MM.1S (cell line): ENCODE measurements at regions not wholly inside any gene's neighbourhood (a gene's known extent, or its start where the extent isn't known, plus 50 kb on each side); places are given as distances from the start of the nearest gene placed in this dataset.

Experiments used
- CTCF ChIP-seq: fragments of 300-600 bp; sonication (generic); IDR thresholded peaks from 2 replicates; pipeline ENCODE4 v1.5.1; 2016; ENCODE audit warnings: antibody characterized with exemption, low read length, mixed read lengths
- EZH2 ChIP-seq: fragments of 300-600 bp; sonication (generic); optimal IDR thresholded peaks from 2 replicates; pipeline ENCODE3; 2017; ENCODE audit warnings: low read depth, mild to moderate bottlenecking, antibody characterized with exemption, low read length, mixed read lengths

- TF ChIP-seq CTCF (no peak), EZH2 (no peak)
Observed at GRCh38 chr18:25675123-25675850, 323.3 kb upstream of the ZNF521 start.
